ENCODE measurements at regions not wholly inside any gene's neighbourhood (a gene's known extent, or its start where the extent isn't known, plus 50 kb on each side); places are given as distances from the start of the nearest gene placed in this dataset.

DNA sequence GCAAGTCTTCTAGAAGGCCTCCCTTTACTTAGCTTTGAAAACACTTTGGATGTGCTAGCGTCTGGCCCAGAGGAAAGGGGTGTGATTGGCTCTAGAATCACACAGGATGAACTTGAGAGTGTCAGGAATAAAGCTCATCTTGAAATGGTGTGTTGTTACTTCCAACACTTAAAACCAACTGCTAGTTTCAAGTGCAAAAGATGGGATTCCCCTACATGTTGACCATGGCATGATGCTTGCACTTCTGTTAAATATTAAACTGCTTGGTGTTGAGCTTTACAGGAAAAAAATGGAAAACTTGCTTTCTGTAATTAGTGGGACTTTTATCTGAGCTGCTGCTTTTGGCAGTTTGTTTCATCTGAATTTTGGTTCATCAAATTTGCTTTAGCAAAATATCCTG, 261.1 kb downstream of the MED10 start:
- TF ChIP-seq CTCF (IDR thresholded peaks at IDR 0.05; ENCODE audit: low read depth, low read length, poor library complexity, severe bottlenecking) (no peak), EZH2phosphoT487 (IDR thresholded peaks at IDR 0.05; ENCODE audit: borderline replicate concordance, low read length) (no peak)

All from DOHH2 (cell line).